Uterus (tissue), 2 donors: ENCODE measurements at regions not wholly inside any gene's neighbourhood (a gene's known extent, or its start where the extent isn't known, plus 50 kb on each side); places are given as distances from the start of the nearest gene placed in this dataset.

Experiments
- CTCF ChIP-seq, 4 experiments: fragments of 200-600 bp in 2 of 4; fragments of 450-650 bp in 2 of 4; sonication (generic) in 2 of 4; IDR thresholded peaks; one replicate each; pipeline ENCODE4 v1.5.1; 2016 to 2019; ENCODE audit warnings: antibody characterized with exemption in 4 of 4, mild to moderate bottlenecking in 2 of 4, moderate library complexity in 1 of 4
- POLR2A ChIP-seq, 2 donors: fragments of 450-650 bp; IDR thresholded peaks; one replicate each; pipeline ENCODE4 v1.6.1; 2016; ENCODE audit warnings: antibody characterized with exemption in 2 of 2, mild to moderate bottlenecking in 1 of 2, moderate library complexity in 1 of 2

GRCh38 chr20:6703656-6704055 lies 63.8 kb upstream of the BMP2 start:
- TF ChIP-seq CTCF (IDR thresholded peaks at IDR 0.05) (no peak), POLR2A (IDR thresholded peaks at IDR 0.05) (no peak)
